Hepatocyte (in vitro differentiated cells): ENCODE measurements at regions not wholly inside any gene's neighbourhood (a gene's known extent, or its start where the extent isn't known, plus 50 kb on each side); places are given as distances from the start of the nearest gene placed in this dataset.

Source experiments
- CTCF ChIP-seq: fragments of 200-600 bp; sonication (generic); IDR thresholded peaks from 2 replicates; pipeline ENCODE4 v1.5.1; 2016; ENCODE audit warnings: antibody characterized with exemption, mild to moderate bottlenecking; ENCODE audit not compliant: poor library complexity
- EZH2 ChIP-seq: fragments of 200-600 bp; sonication (generic); IDR thresholded peaks from 2 replicates; pipeline ENCODE4 v1.6.1; 2016; ENCODE audit warnings: antibody characterized with exemption, mild to moderate bottlenecking, borderline replicate concordance
- EZH2phosphoT487 ChIP-seq: fragments of 200-600 bp; sonication (generic); IDR thresholded peaks from one replicate; pipeline ENCODE4 v1.6.1; 2018; ENCODE audit warnings: antibody characterized with exemption, mild to moderate bottlenecking, low read depth, moderate library complexity; ENCODE audit not compliant: unreplicated experiment, severe bottlenecking

DNA sequence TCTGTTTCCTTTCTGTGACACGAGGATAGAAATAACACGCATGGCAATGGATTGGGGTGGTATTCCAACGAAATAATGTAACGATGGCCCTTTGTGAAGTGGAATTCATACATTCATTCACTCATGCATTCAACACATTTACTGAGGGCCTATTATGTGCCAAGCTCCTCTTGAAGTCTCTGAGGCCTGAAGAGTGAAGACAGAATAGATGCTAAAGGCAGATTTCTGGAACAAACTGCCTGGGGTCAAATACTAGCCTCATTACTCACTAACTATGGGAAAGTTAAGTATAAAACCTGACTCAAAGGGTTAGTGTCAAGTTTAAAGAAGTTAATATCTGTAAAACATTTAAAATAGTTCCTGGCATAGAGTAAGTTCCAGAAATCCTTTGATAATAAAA lies 279.6 kb upstream of the SULF2 start:
- TF ChIP-seq EZH2 (no peak), CTCF (no peak), EZH2phosphoT487 (no peak)
